CD4-positive, alpha-beta T cell treated with Interleukin-4 for 1 hour (primary cell): ENCODE measurements at regions not wholly inside any gene's neighbourhood (a gene's known extent, or its start where the extent isn't known, plus 50 kb on each side); places are given as distances from the start of the nearest gene placed in this dataset.
A peak's percentile ranks its signal among the peaks of the same experiment; 100 is the strongest.

Source experiments
- DNase-seq, 2 donors: peaks; one replicate each; pipeline ENCODE4 v3.0.0-alpha.2; 2020 to 2022

GRCh38 chr16:85380905-85381737 lies 232.0 kb upstream of the GSE1 start:
- no peak for DNase-seq

GRCh38 chr16:85381738-85382592 lies 231.2 kb upstream of the GSE1 start:
- no peak for DNase-seq

GRCh38 chr16:85382717-85383118 lies 230.4 kb upstream of the GSE1 start:
- DNase-seq: no peak

GRCh38 chr16:85383836-85384832 lies 229.0 kb upstream of the GSE1 start:
- DNase-seq: no peak

- no peak for DNase-seq
These were observed 228.2 kb upstream of the GSE1 start for GRCh38 chr16:85384833-85385462.

- no peak for DNase-seq
These were observed 227.4 kb upstream of the GSE1 start for GRCh38 chr16:85385463-85386331.

GRCh38 chr16:85386467-85387170 lies 226.5 kb upstream of the GSE1 start:
- DNase-seq: no peak

GRCh38 chr16:85387171-85387507 lies 226.0 kb upstream of the GSE1 start:
- no peak for DNase-seq

- no peak for DNase-seq
These were observed 225.3 kb upstream of the GSE1 start for GRCh38 chr16:85387731-85388295.

- DNase-seq: no peak
These were observed 223.2 kb upstream of the GSE1 start for GRCh38 chr16:85389679-85390470.

- no peak for DNase-seq
These were observed 222.5 kb upstream of the GSE1 start for GRCh38 chr16:85390511-85391174.

- no peak for DNase-seq
These were observed 221.9 kb upstream of the GSE1 start for GRCh38 chr16:85391175-85391707.

GRCh38 chr16:85391769-85392583 lies 221.1 kb upstream of the GSE1 start:
- no peak for DNase-seq

GRCh38 chr16:85392756-85393673 lies 220.1 kb upstream of the GSE1 start:
- DNase-seq: no peak

- DNase-seq: peak; percentile 52 to 55
These were observed 219.3 kb upstream of the GSE1 start for GRCh38 chr16:85393674-85394451.
